ENCODE measurements at regions not wholly inside any gene's neighbourhood (a gene's known extent, or its start where the extent isn't known, plus 50 kb on each side); places are given as distances from the start of the nearest gene placed in this dataset.

- DNase-seq (ENCODE audit: low spot score), result no peak
Measured at GRCh38 chr7:1321411-1322239, 89.0 kb downstream of the UNCX start.

GRCh38 chr7:1322240-1323110 lies 89.8 kb downstream of the UNCX start:
- no peak for DNase-seq (ENCODE audit: low spot score)

- no peak for DNase-seq (ENCODE audit: low spot score)
Measured at GRCh38 chr7:1323178-1324027, 90.7 kb downstream of the UNCX start.

GRCh38 chr7:1324028-1324900 lies 91.6 kb downstream of the UNCX start:
- DNase-seq (ENCODE audit: low spot score), result no peak

GRCh38 chr7:1325246-1325645 lies 92.6 kb downstream of the UNCX start:
- DNase-seq (ENCODE audit: low spot score), result no peak

GRCh38 chr7:1325646-1326510 lies 93.2 kb downstream of the UNCX start:
- DNase-seq (ENCODE audit: low spot score), result no peak

GRCh38 chr7:1326511-1326785 lies 93.8 kb downstream of the UNCX start:
- no peak for DNase-seq (ENCODE audit: low spot score)

- DNase-seq (ENCODE audit: low spot score), result no peak
Measured at GRCh38 chr7:1329261-1329660, 96.6 kb downstream of the UNCX start.

GRCh38 chr7:1329966-1330800 lies 97.5 kb downstream of the UNCX start:
- DNase-seq (ENCODE audit: low spot score), result no peak

- no peak for DNase-seq (ENCODE audit: low spot score)
Measured at GRCh38 chr7:1330801-1331425, 98.2 kb downstream of the UNCX start.

- DNase-seq (ENCODE audit: low spot score), result no peak
Measured at GRCh38 chr7:1331561-1332467, 99.1 kb downstream of the UNCX start.

- DNase-seq (ENCODE audit: low spot score), result no peak
Measured at GRCh38 chr7:1336509-1336908, 103.8 kb downstream of the UNCX start.

GRCh38 chr7:1339611-1340010 lies 106.9 kb downstream of the UNCX start:
- no peak for DNase-seq (ENCODE audit: low spot score)

GRCh38 chr7:1340031-1340430 lies 107.4 kb downstream of the UNCX start:
- no peak for DNase-seq (ENCODE audit: low spot score)

- no peak for DNase-seq (ENCODE audit: low spot score)
Measured at GRCh38 chr7:1340461-1341360, 108.0 kb downstream of the UNCX start.

GRCh38 chr7:1341361-1342089 lies 108.9 kb downstream of the UNCX start:
- no peak for DNase-seq (ENCODE audit: low spot score)
